WTC11 (cell line): ENCODE measurements at regions not wholly inside any gene's neighbourhood (a gene's known extent, or its start where the extent isn't known, plus 50 kb on each side); places are given as distances from the start of the nearest gene placed in this dataset.

Source experiments
- ATAC-seq: fragments of 200-7000 bp; cut with Tn5 transposase; 2 replicates; pipeline ENCODE4 v1.10.0; 2021; ENCODE audit warnings: mild to moderate bottlenecking, moderate library complexity
- CTCF ChIA-PET: fragments of 300-600 bp; sonication (Branson Sonifier 250); formaldehyde crosslinking; loops from one replicate; lab custom pipeline; 2021; ENCODE audit warnings: antibody characterized with exemption; lab: Charles Lee
- POLR2A ChIA-PET: fragments of 350-600 bp; sonication (Branson Sonifier 250); formaldehyde crosslinking; loops from one replicate; lab custom pipeline; 2021; ENCODE audit warnings: antibody characterized with exemption; lab: Charles Lee
- DNase-seq: peaks from one replicate; pipeline ENCODE4 v3.0.0; 2021; ENCODE audit warnings: low spot score
- H3K27ac Mint-ChIP-seq: 2 replicates; pipeline ENCODE4 v1.8.0; 2021; ENCODE audit warnings: mixed read lengths
- H3K27me3 Mint-ChIP-seq: 2 replicates; pipeline ENCODE4 v1.8.0; 2021; ENCODE audit warnings: low read depth, mild to moderate bottlenecking, moderate library complexity, mixed read lengths
- H3K36me3 Mint-ChIP-seq: 2 replicates; pipeline ENCODE4 v1.8.0; 2021; ENCODE audit warnings: mixed read lengths
- H3K4me1 Mint-ChIP-seq: 2 replicates; pipeline ENCODE4 v1.8.0; 2022; ENCODE audit warnings: mixed read lengths
- H3K4me3 Mint-ChIP-seq: 2 replicates; pipeline ENCODE4 v1.8.0; 2021; ENCODE audit warnings: mild to moderate bottlenecking, moderate library complexity, mixed read lengths
- H3K9me3 Mint-ChIP-seq: 2 replicates; pipeline ENCODE4 v1.8.0; 2021; ENCODE audit warnings: mixed read lengths
- CREM ChIP-seq: sonication (generic); formaldehyde crosslinking; IDR thresholded peaks from 2 replicates; pipeline ENCODE4 v1.8.1; 2022; ENCODE audit warnings: mild to moderate bottlenecking, missing genetic modification reagents, moderate library complexity
- ELF4 ChIP-seq: sonication (generic); formaldehyde crosslinking; IDR thresholded peaks from 2 replicates; pipeline ENCODE4 v1.8.1; 2022; ENCODE audit warnings: low read depth, mild to moderate bottlenecking, moderate library complexity, missing genetic modification reagents
- EMX1 ChIP-seq: fragments of 250-450 bp; sonication (Bioruptor Pico); IDR thresholded peaks from 2 replicates; pipeline ENCODE4 v1.8.0; 2021; ENCODE audit warnings: mild to moderate bottlenecking
- FOXJ3 ChIP-seq: sonication (generic); formaldehyde crosslinking; IDR thresholded peaks from 2 replicates; pipeline ENCODE4 v1.9.0; 2021; ENCODE audit warnings: missing genetic modification reagents, mild to moderate bottlenecking, borderline replicate concordance
- GTF2I ChIP-seq: fragments of 250-450 bp; sonication (Bioruptor Pico); conservative IDR thresholded peaks from 2 replicates; pipeline ENCODE4 v1.4.0; 2021; ENCODE audit warnings: mild to moderate bottlenecking
- IRF2 ChIP-seq: sonication (generic); formaldehyde crosslinking; IDR thresholded peaks from 2 replicates; pipeline ENCODE4 v1.8.0; 2022; ENCODE audit warnings: low read depth, missing genetic modification reagents, borderline replicate concordance
- MXD4 ChIP-seq: fragments of 250-450 bp; sonication (Bioruptor Pico); IDR thresholded peaks from 2 replicates; pipeline ENCODE4 v1.8.0; 2021; ENCODE audit warnings: mild to moderate bottlenecking, moderate library complexity, borderline replicate concordance
- NFE2L1 ChIP-seq: sonication (generic); formaldehyde crosslinking; IDR thresholded peaks from 2 replicates; pipeline ENCODE4 v1.8.1; 2023; ENCODE audit warnings: missing genetic modification reagents
- NFYB ChIP-seq: sonication (generic); formaldehyde crosslinking; conservative IDR thresholded peaks from 2 replicates; pipeline ENCODE4 v1.8.0; 2022; ENCODE audit warnings: low read depth, missing genetic modification reagents
- SMAD4 ChIP-seq: sonication (generic); formaldehyde crosslinking; IDR thresholded peaks from 2 replicates; pipeline ENCODE4 v1.8.0; 2022; ENCODE audit warnings: mild to moderate bottlenecking, missing genetic modification reagents
- SP1 ChIP-seq: sonication (generic); formaldehyde crosslinking; conservative IDR thresholded peaks from 2 replicates; pipeline ENCODE4 v1.8.1; 2022; ENCODE audit warnings: missing genetic modification reagents
- TEAD1 ChIP-seq: sonication (generic); formaldehyde crosslinking; IDR thresholded peaks from 2 replicates; pipeline ENCODE4 v1.8.0; 2022; ENCODE audit warnings: mild to moderate bottlenecking, missing genetic modification reagents
- TEAD4 ChIP-seq: sonication (generic); formaldehyde crosslinking; IDR thresholded peaks from 2 replicates; pipeline ENCODE4 v1.8.0; 2022; ENCODE audit warnings: mild to moderate bottlenecking, missing genetic modification reagents
- ZNF121 ChIP-seq: sonication (generic); formaldehyde crosslinking; IDR thresholded peaks from 2 replicates; pipeline ENCODE4 v1.8.0; 2023; ENCODE audit warnings: missing genetic modification reagents
- ZNF232 ChIP-seq: sonication (generic); formaldehyde crosslinking; IDR thresholded peaks from 2 replicates; pipeline ENCODE4 v1.8.0; 2022; ENCODE audit warnings: mild to moderate bottlenecking, missing genetic modification reagents
- ZNF317 ChIP-seq: sonication (generic); formaldehyde crosslinking; IDR thresholded peaks from 2 replicates; pipeline ENCODE4 v1.8.1; 2023; ENCODE audit warnings: low read depth, mild to moderate bottlenecking, moderate library complexity, missing genetic modification reagents, borderline replicate concordance
- TF ChIP-seq, protein P1 (sequence below): sonication (generic); formaldehyde crosslinking; IDR thresholded peaks from 2 replicates; pipeline ENCODE4 v1.8.0; 2022; ENCODE audit warnings: mild to moderate bottlenecking, missing genetic modification reagents
- TF ChIP-seq, protein P2 (sequence below): fragments of 250-450 bp; sonication (Bioruptor Pico); IDR thresholded peaks from 2 replicates; pipeline ENCODE4 v1.9.0; 2021; ENCODE audit warnings: mild to moderate bottlenecking
- TF ChIP-seq, protein P3 (sequence below): sonication (generic); formaldehyde crosslinking; IDR thresholded peaks from 2 replicates; pipeline ENCODE4 v1.8.0; 2023; ENCODE audit warnings: missing genetic modification reagents
- TF ChIP-seq, protein P4 (sequence below): fragments of 250-450 bp; sonication (Bioruptor Pico); IDR thresholded peaks from 2 replicates; pipeline ENCODE4 v1.9.0; 2021; ENCODE audit warnings: moderate library complexity, mild to moderate bottlenecking, inconsistent platforms, borderline replicate concordance
- TF ChIP-seq, protein P5 (sequence below): sonication (generic); formaldehyde crosslinking; IDR thresholded peaks from 2 replicates; pipeline ENCODE4 v1.8.1; 2023; ENCODE audit warnings: mild to moderate bottlenecking, missing genetic modification reagents, moderate library complexity
- TF ChIP-seq, protein P6 (sequence below): sonication (generic); formaldehyde crosslinking; IDR thresholded peaks from 2 replicates; pipeline ENCODE4 v1.8.1; 2022; ENCODE audit warnings: low read depth, missing genetic modification reagents, borderline replicate concordance
- TF ChIP-seq, protein P7 (sequence below): sonication (generic); formaldehyde crosslinking; IDR thresholded peaks from 2 replicates; pipeline ENCODE4 v1.8.1; 2022; ENCODE audit warnings: mild to moderate bottlenecking, moderate library complexity, missing genetic modification reagents
- TF ChIP-seq, protein P8 (sequence below): fragments of 250-450 bp; sonication (Bioruptor Pico); IDR thresholded peaks from 2 replicates; pipeline ENCODE4 v1.9.0; 2021; ENCODE audit warnings: mild to moderate bottlenecking

DNA sequence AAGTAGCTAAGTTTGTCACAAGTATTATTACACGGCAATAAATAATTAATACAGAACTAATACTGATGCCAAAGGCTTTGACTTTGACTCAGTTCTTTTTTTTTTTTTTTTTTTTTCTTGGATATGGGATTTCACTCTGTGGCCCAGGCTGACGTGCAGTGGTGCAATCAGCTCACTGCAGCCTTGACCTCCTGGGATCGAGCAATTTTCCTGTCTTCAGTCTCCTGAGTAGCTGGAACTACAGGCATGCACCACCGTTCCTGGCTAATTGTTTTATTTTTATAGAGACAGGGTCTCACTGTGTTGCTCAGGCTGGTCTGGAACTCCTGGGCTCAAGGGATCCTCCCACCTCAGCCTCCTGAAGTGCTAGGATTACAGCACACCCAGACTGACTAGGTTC, 284.5 kb downstream of the SS18 start:
- Mint-ChIP-seq H3K4me3 (no peak overlapping the region), H3K27me3 (no peaks in the 10 kb centered on the region; the same call in 1 of the 2 replicates), H3K4me1 (no peaks in the 10 kb centered on the region), H3K36me3 (no peaks in the 10 kb centered on the region), H3K27ac (no peak overlapping the region), H3K9me3 (peaks cover 4% of the 10 kb centered on the region; the same call in 1 of the 2 replicates)
- ATAC-seq (no peak), DNase-seq (no peak)
- TF ChIP-seq TEAD4 (no peak), NFE2L1 (CRISPR knock-in tag) (no peak), NFYB (CRISPR knock-in tag) (no peak), SMAD4 (no peak), TEAD1 (CRISPR knock-in tag) (no peak), EMX1 (CRISPR knock-in tag) (no peak), MXD4 (no peak), ZNF317 (CRISPR knock-in tag) (no peak), IRF2 (no peak)
- TF ChIP-seq, protein P1, sequence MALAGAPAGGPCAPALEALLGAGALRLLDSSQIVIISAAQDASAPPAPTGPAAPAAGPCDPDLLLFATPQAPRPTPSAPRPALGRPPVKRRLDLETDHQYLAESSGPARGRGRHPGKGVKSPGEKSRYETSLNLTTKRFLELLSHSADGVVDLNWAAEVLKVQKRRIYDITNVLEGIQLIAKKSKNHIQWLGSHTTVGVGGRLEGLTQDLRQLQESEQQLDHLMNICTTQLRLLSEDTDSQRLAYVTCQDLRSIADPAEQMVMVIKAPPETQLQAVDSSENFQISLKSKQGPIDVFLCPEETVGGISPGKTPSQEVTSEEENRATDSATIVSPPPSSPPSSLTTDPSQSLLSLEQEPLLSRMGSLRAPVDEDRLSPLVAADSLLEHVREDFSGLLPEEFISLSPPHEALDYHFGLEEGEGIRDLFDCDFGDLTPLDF (CRISPR knock-in tag) = no peak
- TF ChIP-seq, protein P2, sequence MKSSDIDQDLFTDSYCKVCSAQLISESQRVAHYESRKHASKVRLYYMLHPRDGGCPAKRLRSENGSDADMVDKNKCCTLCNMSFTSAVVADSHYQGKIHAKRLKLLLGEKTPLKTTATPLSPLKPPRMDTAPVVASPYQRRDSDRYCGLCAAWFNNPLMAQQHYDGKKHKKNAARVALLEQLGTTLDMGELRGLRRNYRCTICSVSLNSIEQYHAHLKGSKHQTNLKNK = no peak
- TF ChIP-seq, protein P3, sequence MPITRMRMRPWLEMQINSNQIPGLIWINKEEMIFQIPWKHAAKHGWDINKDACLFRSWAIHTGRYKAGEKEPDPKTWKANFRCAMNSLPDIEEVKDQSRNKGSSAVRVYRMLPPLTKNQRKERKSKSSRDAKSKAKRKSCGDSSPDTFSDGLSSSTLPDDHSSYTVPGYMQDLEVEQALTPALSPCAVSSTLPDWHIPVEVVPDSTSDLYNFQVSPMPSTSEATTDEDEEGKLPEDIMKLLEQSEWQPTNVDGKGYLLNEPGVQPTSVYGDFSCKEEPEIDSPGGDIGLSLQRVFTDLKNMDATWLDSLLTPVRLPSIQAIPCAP (CRISPR knock-in tag) = no peak
- TF ChIP-seq, protein P4, sequence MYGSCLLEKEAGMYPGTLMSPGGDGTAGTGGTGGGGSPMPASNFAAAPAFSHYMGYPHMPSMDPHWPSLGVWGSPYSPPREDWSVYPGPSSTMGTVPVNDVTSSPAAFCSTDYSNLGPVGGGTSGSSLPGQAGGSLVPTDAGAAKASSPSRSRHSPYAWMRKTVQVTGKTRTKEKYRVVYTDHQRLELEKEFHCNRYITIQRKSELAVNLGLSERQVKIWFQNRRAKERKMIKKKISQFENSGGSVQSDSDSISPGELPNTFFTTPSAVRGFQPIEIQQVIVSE = no peak
- TF ChIP-seq, protein P5, sequence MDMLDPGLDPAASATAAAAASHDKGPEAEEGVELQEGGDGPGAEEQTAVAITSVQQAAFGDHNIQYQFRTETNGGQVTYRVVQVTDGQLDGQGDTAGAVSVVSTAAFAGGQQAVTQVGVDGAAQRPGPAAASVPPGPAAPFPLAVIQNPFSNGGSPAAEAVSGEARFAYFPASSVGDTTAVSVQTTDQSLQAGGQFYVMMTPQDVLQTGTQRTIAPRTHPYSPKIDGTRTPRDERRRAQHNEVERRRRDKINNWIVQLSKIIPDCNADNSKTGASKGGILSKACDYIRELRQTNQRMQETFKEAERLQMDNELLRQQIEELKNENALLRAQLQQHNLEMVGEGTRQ (CRISPR knock-in tag) = no peak
- TF ChIP-seq, protein P6, sequence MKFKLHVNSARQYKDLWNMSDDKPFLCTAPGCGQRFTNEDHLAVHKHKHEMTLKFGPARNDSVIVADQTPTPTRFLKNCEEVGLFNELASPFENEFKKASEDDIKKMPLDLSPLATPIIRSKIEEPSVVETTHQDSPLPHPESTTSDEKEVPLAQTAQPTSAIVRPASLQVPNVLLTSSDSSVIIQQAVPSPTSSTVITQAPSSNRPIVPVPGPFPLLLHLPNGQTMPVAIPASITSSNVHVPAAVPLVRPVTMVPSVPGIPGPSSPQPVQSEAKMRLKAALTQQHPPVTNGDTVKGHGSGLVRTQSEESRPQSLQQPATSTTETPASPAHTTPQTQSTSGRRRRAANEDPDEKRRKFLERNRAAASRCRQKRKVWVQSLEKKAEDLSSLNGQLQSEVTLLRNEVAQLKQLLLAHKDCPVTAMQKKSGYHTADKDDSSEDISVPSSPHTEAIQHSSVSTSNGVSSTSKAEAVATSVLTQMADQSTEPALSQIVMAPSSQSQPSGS (CRISPR knock-in tag) = no peak
- TF ChIP-seq, protein P7, sequence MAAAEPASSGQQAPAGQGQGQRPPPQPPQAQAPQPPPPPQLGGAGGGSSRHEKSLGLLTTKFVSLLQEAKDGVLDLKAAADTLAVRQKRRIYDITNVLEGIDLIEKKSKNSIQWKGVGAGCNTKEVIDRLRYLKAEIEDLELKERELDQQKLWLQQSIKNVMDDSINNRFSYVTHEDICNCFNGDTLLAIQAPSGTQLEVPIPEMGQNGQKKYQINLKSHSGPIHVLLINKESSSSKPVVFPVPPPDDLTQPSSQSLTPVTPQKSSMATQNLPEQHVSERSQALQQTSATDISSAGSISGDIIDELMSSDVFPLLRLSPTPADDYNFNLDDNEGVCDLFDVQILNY = no peak
- POLR2A ChIA-PET = no interaction called here
- CTCF ChIA-PET = interaction anchor here (0.8 kb wide), 1 partner anchor 11 kb away, joined by 5 read pairs; no protein-coding TSS in a partner anchor

DNA sequence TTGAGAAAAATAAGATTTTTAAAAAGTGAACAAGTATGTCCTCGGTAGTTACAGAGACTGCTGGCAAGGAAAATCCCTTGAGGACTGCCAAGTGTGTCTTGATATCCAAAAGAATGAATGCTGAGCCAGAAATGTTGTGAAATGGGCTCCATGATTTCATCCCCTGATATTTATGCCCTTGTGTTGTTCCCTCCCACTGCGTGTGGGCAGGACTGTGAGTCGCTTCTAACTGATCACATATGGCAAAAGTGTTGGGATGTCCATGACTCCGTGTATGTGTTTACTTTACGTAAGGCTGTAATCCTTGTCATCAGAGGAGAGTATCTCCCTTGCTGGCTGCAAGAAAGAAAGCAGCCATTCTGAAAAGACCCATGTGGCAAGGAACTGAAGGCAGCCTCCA, 285.1 kb downstream of the SS18 start:
- DNase-seq (no peak), ATAC-seq (no peak)
- Mint-ChIP-seq H3K4me3 (no peak overlapping the region), H3K27me3 (no peaks in the 10 kb centered on the region; the same call in 1 of the 2 replicates), H3K36me3 (no peaks in the 10 kb centered on the region), H3K4me1 (no peaks in the 10 kb centered on the region), H3K9me3 (peaks cover 4% of the 10 kb centered on the region; the same call in 1 of the 2 replicates), H3K27ac (no peak overlapping the region)
- CTCF ChIA-PET = no interaction called here
- POLR2A ChIA-PET = no interaction called here
- TF ChIP-seq CREM (no peak), GTF2I (CRISPR knock-in tag) (no peak)

DNA sequence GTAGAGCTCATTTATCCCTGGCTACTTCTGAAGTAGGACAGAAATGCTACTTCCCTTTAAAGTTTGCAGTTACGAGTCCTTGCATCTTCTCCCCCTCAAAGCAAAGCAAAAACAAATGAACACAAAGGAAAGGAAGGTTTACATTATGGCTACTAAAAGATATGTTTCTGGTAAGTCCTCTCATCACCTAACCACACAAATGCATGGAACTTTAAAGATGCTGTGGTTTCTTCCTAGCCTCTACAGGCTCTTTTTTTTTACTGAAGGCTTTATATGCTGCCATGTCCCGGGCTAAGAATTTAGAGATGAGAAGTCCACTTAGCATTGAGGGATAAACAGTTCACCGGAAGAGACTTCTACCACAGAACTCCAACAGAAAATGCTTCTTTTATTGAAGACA, 291.2 kb downstream of the SS18 start:
- H3K4me1 Mint-ChIP-seq = no peaks in the 10 kb centered on the region
- no peak overlapping the region for H3K27ac Mint-ChIP-seq
- H3K9me3 Mint-ChIP-seq = peaks cover 4% of the 10 kb centered on the region; the same call in 1 of the 2 replicates
- H3K36me3 Mint-ChIP-seq = no peaks in the 10 kb centered on the region
- ATAC-seq (no peak), DNase-seq (no peak)
- H3K4me3 Mint-ChIP-seq = no peak overlapping the region
- POLR2A ChIA-PET = no interaction called here
- no peaks in the 10 kb centered on the region; the same call in 1 of the 2 replicates for H3K27me3 Mint-ChIP-seq
- CTCF ChIA-PET = no interaction called here
- no peak for TF ChIP-seq FOXJ3 (CRISPR knock-in tag)
- TF ChIP-seq, protein P8, sequence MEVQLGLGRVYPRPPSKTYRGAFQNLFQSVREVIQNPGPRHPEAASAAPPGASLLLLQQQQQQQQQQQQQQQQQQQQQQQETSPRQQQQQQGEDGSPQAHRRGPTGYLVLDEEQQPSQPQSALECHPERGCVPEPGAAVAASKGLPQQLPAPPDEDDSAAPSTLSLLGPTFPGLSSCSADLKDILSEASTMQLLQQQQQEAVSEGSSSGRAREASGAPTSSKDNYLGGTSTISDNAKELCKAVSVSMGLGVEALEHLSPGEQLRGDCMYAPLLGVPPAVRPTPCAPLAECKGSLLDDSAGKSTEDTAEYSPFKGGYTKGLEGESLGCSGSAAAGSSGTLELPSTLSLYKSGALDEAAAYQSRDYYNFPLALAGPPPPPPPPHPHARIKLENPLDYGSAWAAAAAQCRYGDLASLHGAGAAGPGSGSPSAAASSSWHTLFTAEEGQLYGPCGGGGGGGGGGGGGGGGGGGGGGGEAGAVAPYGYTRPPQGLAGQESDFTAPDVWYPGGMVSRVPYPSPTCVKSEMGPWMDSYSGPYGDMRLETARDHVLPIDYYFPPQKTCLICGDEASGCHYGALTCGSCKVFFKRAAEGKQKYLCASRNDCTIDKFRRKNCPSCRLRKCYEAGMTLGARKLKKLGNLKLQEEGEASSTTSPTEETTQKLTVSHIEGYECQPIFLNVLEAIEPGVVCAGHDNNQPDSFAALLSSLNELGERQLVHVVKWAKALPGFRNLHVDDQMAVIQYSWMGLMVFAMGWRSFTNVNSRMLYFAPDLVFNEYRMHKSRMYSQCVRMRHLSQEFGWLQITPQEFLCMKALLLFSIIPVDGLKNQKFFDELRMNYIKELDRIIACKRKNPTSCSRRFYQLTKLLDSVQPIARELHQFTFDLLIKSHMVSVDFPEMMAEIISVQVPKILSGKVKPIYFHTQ = no peak
- no peak for TF ChIP-seq ZNF232 (CRISPR knock-in tag)
- no peak for TF ChIP-seq ZNF121 (CRISPR knock-in tag)
- no peak for TF ChIP-seq ELF4 (CRISPR knock-in tag)
- no peak for TF ChIP-seq SP1
